ENCODE measurements at regions not wholly inside any gene's neighbourhood (a gene's known extent, or its start where the extent isn't known, plus 50 kb on each side); places are given as distances from the start of the nearest gene placed in this dataset.
A peak's percentile ranks its signal among the peaks of the same experiment; 100 is the strongest.

GRCh38 chr3:175977968-175978752 is 1119.0 kb downstream of the NAALADL2 start:
- DNase-seq (ENCODE audit: low read depth) (no peak), FAIRE-seq (no peak)
- Histone ChIP-seq H3K36me3 (ENCODE audit: control insufficient read depth, insufficient read depth, low read length) (no peaks in the 10 kb centered on the region), H3K4me3 (ENCODE audit: low read depth, low read length) (no peak overlapping the region), H3K27me3 (ENCODE audit: control insufficient read depth, insufficient read depth, low read length) (no peaks in the 10 kb centered on the region)
- no peak for TF ChIP-seq CTCF (IDR thresholded peaks at IDR 0.05; ENCODE audit: insufficient read depth, low read length, severe bottlenecking)

- H3K27me3 ChIP-seq (ENCODE audit: control insufficient read depth, insufficient read depth, low read length): no peaks in the 10 kb centered on the region
- FAIRE-seq (no peak), DNase-seq (ENCODE audit: low read depth) (no peak)
- H3K36me3 ChIP-seq (ENCODE audit: control insufficient read depth, insufficient read depth, low read length): no peaks in the 10 kb centered on the region
- TF ChIP-seq CTCF (IDR thresholded peaks at IDR 0.05; ENCODE audit: insufficient read depth, low read length, severe bottlenecking): no peak
- no peak overlapping the region for H3K4me3 ChIP-seq (ENCODE audit: low read depth, low read length)
Measured at GRCh38 chr3:175969456-175969855, 1110.3 kb downstream of the NAALADL2 start.

- DNase-seq (ENCODE audit: low read depth) (no peak), FAIRE-seq (no peak)
- no peaks in the 10 kb centered on the region for H3K36me3 ChIP-seq (ENCODE audit: control insufficient read depth, insufficient read depth, low read length)
- no peaks in the 10 kb centered on the region for H3K27me3 ChIP-seq (ENCODE audit: control insufficient read depth, insufficient read depth, low read length)
- H3K4me3 ChIP-seq (ENCODE audit: low read depth, low read length): no peak overlapping the region
- TF ChIP-seq CTCF (IDR thresholded peaks at IDR 0.05; ENCODE audit: insufficient read depth, low read length, severe bottlenecking): no peak
Measured at GRCh38 chr3:175965036-175965435, 1105.9 kb downstream of the NAALADL2 start.

GRCh38 chr3:175957427-175957826 is 1098.3 kb downstream of the NAALADL2 start:
- DNase-seq (ENCODE audit: low read depth) (no peak), FAIRE-seq (no peak)
- no peak for TF ChIP-seq CTCF (IDR thresholded peaks at IDR 0.05; ENCODE audit: insufficient read depth, low read length, severe bottlenecking)
- Histone ChIP-seq H3K4me3 (ENCODE audit: low read depth, low read length) (no peak overlapping the region), H3K27me3 (ENCODE audit: control insufficient read depth, insufficient read depth, low read length) (no peaks in the 10 kb centered on the region), H3K36me3 (ENCODE audit: control insufficient read depth, insufficient read depth, low read length) (no peaks in the 10 kb centered on the region)

- no peaks in the 10 kb centered on the region for H3K36me3 ChIP-seq (ENCODE audit: control insufficient read depth, insufficient read depth, low read length)
- FAIRE-seq (no peak), DNase-seq (ENCODE audit: low read depth) (peak; percentile 26)
- H3K4me3 ChIP-seq (ENCODE audit: low read depth, low read length): no peak overlapping the region
- peak; percentile 6 for TF ChIP-seq CTCF (IDR thresholded peaks at IDR 0.05; ENCODE audit: insufficient read depth, low read length, severe bottlenecking)
- no peaks in the 10 kb centered on the region for H3K27me3 ChIP-seq (ENCODE audit: control insufficient read depth, insufficient read depth, low read length)
Measured at GRCh38 chr3:175956964-175957363, 1097.8 kb downstream of the NAALADL2 start.

All from bronchial epithelial cell (primary cell).